GM21529 (cell line): ENCODE measurements at regions not wholly inside any gene's neighbourhood (a gene's known extent, or its start where the extent isn't known, plus 50 kb on each side); places are given as distances from the start of the nearest gene placed in this dataset.
"Not testable (repeated sequence)": the region's sequence is repeated elsewhere in the genome, so short reads cannot be mapped to it uniquely, and the experiment has no call there.

Experiments used
- ATAC-seq: cut with Tn5 transposase; IDR thresholded peaks from one replicate; pipeline ENCODE4 v1.9.1; 2021; ENCODE audit not compliant: unreplicated experiment

DNA sequence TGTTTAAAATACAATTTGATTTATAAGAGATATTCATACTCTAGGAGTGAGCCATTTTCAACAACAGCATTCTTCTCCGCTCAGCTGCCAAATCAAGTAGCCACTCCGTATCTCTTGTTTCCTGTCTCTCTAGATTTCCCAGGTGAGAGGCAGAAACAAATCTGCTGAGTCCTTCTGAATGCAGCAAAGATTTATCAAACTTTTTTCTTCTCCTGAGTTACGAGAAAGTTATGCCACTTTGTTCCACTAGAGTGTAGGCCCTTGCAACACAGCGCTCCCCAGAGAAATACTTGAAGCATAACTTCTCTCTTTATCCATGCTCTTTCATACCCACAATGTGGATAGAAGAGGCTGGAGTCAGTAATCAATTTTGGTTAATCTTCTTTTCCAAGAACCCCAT lies 1960.8 kb downstream of the OLFM4 start:
- ATAC-seq, result no peak

DNA sequence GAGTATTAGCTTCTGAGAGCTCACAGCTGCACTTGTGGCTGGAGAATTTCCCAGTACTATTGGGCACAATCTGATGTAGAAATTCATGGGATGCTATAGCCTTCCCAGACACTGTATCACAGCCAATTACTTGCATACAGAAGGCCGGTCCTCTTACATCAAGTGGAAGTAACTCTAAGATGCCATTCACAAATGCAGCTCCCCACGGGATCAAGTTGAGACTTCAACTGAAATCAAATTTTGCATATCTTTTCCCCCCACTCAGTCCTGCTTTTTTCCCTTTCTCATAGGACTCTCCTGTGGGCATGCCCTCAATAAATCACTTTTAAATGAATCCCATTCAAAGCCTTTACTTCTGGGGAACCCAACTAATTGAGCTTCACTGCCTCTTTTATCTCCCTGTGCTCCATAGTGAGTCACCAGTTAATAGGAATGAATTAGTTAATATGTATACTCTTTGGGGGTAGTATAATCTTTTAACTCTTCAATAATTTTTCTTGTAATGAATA lies 1970.8 kb downstream of the OLFM4 start:
- no peak for ATAC-seq

DNA sequence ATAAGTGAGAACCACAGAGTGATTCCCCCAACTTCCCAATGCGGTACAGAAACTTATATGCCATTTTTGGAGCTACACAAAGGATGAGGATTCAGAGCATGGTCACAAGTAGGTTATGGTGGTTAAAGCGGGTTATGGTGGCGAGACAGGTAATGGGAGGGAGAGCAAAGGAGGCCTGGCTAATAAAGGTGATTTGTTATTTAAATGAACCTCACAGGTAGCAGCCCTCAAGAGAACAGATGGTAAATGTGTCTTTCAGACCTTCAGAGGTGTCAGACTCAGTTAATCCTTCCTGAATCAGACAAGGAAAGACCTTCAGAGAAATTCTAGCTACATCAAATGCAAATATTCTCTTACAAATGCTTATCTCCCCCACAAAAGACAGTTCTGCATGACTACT lies 1971.4 kb downstream of the OLFM4 start:
- no peak for ATAC-seq

DNA sequence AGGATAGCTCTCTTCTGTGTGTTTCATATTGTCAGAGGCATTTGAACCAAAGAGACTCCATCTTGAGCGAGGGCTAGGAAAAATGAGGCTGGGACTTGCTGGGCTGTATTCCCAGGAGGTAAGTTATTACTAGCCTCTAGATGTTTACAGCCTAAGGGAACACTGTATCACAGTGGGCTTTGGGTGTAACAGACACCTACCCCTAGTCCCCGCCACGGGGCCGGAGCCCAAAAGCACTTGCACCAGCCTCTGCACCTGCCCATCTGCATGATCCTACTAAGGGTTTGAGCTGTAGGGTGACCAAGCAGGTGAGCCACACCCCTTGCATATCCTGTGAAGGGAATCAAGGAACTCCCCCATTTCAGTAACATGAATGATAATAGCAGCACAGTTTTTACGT lies 1972.2 kb downstream of the OLFM4 start:
- ATAC-seq, result no peak

DNA sequence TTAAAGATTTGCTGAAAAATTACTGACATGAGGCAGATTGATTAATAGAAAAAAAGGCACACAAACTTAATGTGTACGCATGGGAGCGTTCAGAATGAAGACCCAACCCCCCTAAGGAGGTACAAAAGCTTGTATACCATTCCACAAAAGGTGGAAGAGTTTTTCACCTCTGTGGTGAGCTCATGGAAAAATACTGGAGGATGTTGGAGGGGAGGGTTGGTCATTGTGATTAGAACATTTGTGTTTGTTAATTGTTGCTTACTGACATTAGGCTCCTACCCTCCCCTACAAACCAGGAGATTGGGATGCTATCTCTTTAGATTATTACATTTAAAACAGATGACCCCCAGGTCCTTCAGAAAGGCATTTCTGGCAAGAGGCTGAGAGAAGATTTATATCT lies 1973.3 kb downstream of the OLFM4 start:
- ATAC-seq, result no peak

DNA sequence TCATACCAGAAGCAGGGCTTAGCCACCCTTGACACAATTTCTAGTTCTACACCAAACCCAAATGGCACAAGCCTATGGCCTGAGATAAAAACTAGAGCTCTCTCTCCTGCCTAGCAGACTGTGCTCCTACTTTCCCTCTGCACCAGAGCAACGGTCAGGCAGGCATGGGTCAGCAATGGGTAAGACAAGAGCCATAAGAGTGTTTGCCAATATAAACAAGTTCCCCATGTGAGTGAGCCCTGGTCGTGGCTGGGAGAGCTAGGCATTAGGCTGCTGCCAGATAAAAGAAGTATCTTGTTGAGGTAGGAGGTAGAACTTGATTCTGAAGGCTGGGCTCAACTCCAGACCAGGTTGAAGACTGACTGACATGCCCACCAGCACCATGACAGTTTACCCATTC lies 1979.1 kb downstream of the OLFM4 start:
- ATAC-seq, result no peak

DNA sequence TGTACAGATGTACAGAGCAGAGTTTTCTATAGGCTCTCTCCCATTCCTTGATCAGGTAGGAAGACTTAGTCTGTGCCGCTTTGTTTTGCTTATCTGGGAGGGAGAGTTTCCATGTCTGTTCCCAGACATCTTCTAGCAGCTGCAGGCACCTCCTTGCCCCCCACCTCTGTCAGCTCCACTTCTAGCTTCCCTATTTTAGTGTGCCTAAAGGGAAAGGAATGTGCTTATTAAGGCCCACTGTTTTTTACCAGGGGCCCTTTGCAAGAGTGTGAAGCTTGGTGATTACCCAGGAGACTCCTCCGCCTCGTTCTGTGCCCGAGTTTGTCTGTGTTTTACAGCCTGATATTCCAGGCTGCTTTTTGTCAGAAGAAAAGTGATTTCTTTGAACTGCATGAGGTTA lies 1984.4 kb downstream of the OLFM4 start:
- no peak for ATAC-seq

DNA sequence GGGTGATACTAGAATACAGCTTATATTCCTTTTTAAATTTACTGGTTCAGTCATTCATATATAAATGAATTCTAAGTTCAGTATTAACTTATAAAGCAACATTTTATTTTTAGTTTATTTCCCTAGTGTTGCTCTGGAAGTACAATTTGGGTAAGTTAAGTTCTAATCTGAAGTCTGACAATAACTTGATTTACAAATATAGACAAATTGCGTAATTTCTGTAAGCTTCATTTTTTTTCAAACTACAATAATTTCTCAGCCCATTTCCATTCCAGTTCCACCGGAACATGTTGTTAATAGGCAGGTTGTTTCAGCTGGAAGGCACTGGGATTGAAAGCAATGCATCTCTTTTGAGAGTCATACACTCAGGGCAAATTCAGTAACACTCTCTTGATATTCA lies 2000.7 kb downstream of the OLFM4 start:
- no peak for ATAC-seq

DNA sequence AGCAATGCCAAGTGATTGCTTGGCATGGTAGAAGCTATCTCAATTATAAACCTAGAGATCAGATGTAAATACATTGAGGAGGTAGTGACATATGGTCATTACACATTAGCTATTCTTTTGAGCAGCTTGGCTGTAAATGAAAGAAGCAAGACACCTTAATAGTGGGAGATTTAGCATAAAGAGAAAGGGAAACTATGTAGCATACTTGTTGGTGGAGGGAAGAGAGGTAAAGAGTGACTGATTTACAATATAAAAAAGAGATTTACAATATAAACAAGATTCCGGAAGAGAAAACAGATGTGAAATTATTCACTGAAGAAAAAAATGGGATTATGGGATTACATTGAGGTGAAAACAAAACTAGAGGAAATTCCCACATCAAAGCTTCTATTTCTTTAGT lies 2009.6 kb downstream of the OLFM4 start:
- no peak for ATAC-seq

DNA sequence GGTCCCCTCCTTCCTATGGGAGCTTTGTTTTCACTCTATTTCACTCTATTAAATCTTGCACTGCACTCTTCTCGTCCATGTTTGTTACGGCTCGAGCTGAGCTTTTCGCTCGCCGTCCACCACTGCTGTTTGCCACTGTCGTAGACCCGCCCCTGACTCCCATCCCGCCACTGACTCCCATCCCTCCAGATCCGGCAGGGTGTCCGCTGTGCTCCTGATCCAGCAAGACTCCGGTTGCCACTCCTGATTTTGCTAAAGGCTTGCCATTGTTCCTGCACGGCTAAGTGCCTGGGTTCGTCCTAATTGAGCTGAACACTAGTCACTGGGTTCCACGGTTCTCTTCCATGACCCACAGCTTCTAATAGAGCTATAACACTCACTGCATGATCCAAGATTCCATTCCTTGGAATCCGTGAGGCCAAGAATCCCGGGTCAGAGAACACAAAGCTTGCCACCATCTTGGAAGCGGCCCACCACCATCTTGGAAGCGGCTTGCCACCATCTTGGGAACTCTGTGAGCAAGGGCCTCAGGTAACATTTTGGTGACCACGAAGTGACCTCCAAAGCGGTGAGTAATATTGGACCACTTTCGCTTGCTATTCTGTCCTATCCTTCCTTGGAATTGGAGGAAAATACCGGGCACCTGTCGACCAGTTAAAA lies 2025.4 kb downstream of the OLFM4 start:
- not testable (repeated sequence) for ATAC-seq

DNA sequence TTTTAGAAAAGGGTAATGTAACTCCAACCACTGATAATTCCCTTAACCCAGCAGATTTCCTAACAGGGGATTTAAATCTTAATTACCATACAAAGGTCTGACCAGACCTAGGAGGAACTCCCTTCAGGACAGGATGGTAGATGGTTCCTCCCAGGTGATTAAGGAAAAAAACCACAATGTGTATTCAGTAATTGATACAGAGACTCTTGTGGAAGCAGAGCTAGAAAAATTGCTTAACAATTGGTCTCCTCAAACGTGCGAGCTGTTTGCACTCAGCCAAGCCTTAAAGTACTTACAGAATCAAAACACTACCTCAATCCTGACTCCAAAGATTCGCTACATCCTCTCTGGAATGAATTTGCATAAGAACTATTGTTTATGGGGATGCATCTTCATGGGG lies 2027.1 kb downstream of the OLFM4 start:
- not testable (repeated sequence) for ATAC-seq

DNA sequence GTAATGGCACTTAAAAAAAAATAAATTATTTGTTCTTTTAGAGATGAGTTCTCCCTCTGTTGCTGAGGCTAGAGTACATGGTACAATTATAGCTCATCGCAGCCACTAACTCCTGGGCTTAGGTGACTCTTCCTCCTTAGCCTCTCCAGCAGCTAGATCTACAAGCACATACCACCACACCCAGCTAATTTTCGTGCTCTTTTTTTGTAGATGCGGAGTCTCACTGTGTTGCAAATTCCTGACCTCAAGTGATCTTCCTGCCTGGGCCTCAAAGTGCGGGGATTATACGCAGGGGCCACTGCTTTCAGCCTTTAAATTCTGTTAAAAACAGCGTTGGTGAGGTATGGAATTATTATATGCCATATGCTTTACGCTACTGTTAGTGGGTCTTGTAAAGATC lies 2034.0 kb downstream of the OLFM4 start:
- ATAC-seq, result no peak

DNA sequence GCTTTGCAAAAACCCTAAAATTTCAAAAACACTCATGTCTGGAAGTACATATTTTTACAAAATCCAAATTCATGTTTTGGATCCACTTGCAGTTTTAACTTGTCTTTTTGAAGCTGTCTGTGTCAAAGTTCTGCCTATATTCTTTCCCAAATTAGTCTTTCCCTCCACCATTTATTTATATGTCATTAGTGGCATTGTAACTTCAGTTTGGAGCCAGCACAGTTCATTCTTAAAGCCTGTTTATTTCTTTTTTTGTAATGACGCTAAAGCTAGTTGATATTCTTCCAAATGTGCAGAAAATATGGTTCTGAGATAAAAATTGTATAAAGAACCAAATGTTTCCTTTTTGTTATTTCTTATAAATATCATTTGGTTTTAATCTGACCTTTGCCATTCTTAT lies 2039.3 kb downstream of the OLFM4 start:
- ATAC-seq, result no peak

DNA sequence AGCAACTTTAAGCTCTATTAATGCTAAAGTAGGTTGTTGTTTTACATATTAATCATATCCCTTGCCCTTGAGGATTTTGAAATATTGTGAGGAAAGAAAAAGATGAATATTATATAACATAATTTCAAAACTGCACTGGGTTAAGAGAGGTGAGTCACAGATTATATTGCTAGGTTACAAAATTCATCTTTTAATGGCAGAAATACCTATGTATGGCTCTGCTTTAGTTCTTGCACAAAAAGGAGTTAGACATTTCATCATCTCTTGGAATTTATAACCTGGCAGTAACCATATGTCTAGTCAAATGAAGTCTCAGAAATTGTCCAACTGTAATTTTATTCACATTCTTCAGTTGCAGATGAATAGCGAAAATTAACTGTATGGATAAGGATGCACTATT lies 2041.1 kb downstream of the OLFM4 start:
- ATAC-seq, result no peak

DNA sequence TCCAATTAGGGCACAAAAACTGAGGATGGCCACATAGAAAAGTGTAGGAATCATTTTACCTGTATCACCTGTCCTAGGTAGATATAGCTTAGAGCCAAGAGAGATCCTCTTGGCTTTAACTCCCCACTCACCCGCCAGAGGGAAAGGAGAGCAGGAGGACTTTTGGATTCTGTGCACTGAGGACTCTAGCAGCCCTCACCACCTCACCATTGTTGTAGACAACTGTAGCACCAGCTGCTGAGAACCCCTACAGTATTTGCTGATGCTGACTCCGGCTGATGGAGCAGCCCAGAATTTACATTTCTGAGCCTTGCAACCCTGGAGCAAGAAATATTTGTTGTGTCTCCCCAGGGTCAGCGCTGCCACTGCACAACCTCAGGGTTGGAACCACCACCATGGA lies 2044.4 kb downstream of the OLFM4 start:
- ATAC-seq, result no peak

DNA sequence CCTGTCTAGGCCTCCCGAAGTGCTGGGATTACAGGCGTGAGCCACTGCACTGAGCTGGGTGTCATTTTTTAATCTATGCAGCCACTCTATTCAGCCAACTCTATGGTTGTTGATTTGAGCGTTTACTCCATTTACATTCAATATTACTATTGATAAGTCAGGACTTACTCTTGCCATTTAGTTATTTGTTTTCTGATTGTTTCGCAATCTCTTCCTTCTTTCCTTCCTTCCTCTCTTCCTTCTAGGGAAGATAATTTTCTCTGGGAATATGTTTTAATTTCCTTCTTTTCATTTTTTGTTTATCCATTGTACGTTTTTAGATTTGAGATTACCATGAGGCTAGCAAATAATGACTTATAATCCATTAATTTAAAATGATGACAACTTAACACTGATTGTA lies 2056.0 kb downstream of the OLFM4 start:
- no peak for ATAC-seq

DNA sequence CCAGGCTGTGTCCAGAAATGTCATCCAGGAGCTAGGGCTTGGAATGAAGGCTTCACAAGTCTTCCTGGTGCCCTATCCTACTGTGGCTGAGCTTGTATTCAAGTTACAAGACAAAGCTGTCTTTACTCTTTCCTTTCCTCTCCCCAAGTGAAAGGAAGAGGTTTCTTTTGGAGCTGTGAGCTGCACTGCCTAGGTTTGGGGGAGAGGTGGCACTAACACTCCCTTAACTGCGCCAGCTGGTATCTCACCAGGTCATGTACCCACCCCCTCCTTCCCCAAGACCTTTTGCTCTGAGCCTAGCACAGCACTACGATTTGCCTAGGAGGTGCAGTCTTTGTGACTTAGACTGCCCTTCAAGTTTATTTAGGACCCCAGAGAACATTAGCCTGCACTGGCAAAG lies 2053.6 kb upstream of the PRR20A start:
- ATAC-seq, result no peak

DNA sequence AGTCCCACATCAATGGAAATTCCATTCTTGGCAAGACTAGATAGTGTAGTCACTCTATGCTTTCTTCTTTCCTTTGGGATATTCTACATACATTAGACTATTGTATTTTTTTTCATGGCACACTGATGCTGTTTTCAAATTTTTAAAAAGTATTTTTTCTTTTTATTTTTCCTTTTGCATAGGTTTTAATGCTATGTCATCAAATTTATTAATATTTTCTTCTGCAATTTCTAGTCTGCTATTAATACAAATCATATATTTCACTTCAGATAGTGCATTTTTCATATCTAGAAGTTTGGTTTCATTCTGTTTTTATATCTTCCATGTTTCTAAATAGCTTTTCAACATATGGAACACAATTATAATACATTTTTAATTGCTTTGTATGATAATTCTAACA lies 2050.1 kb upstream of the PRR20A start:
- ATAC-seq, result no peak

DNA sequence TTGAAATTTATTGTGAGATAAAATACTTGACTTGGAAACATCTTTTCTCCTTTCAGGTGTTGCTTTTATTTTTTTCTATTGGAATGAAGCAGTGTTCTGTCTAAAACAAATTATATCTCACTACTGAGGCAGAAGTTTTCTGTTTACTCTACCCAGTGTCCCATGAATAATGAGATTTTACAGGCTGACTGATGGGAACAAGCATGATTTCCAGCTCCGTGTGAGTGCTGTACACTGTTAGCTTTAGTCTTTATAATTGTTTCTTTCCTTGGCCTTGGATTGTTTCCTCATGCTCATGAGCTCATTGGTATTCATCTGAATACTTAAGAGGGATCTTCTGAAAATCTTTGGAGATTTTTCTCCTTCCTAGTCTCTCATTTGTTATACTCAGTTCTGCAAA lies 2049.5 kb upstream of the PRR20A start:
- ATAC-seq, result no peak

DNA sequence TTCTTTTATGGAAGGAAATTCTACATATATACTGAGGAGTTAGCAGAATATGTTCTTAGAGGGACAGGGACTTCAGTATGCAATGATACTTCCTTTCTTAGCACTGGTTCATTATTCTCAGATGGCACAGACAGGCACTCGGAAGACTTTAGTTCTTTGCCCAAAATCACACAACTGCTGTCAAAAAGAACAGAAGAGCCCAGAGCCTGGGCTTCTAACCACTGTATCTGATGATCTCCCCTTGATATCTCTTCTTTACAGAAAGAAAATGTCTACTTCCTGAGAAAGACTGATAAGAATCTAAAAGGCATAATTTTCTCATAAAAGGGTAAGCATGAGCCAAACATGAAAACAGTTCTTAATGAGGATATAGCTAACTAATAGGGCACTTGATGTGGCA lies 2034.2 kb upstream of the PRR20A start:
- ATAC-seq, result no peak

DNA sequence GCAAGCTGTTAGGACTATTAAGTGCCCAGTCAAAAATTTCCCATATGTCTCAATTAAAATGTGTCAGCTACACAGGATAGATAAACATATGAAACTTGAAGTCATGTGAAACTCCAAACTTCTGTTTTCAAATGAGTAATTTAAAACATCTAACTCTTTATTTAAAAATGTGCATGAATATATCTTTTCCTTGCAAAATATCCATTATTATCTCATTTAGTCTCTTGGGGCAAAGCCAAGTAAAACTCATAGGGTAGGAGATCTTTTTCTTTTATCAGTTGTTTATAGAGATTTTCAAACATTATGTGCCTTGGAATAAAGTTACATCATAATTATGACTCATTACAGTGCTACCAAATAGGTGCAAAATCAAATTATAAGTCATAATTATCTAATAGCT lies 2020.1 kb upstream of the PRR20A start:
- ATAC-seq, result no peak

DNA sequence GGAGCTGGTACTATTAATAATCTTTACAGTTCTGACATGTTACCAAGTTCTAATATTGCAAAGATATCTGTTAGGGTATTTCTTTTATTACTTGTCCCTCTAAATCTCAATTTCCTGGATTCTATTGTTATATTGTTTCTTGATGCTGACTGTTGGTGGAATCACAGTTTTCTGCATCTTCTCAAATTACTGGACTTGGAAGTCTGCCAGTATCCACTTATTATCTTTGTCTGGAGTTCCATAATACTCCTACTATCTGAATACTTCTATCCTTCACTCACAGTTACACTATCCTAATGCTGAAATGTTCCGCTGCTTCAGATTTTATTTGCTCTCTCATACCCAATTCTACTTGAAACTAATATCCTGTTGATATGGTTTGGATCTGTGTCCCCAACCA lies 1985.7 kb upstream of the PRR20A start:
- ATAC-seq, result no peak

DNA sequence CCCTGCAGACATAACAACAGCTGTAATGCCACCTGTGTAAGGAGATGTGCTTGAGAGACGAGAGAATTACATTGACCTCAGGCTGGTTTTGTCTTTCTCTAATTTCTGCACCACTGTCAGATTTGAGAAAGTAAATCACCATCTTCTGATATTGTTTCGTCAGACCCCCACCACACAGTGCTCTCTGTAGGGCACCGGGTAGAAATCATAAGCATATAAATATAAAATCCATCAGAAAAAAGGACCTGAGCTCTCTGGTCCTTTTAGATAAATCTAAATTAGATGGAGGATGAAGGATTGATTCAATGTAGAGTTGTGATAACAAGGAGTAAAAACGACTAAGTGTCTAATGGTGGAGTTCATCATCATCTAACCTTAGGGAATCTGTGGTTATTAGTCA lies 1981.0 kb upstream of the PRR20A start:
- ATAC-seq, result no peak
